ENCODE measurements at regions not wholly inside any gene's neighbourhood (a gene's known extent, or its start where the extent isn't known, plus 50 kb on each side); places are given as distances from the start of the nearest gene placed in this dataset.

DNA sequence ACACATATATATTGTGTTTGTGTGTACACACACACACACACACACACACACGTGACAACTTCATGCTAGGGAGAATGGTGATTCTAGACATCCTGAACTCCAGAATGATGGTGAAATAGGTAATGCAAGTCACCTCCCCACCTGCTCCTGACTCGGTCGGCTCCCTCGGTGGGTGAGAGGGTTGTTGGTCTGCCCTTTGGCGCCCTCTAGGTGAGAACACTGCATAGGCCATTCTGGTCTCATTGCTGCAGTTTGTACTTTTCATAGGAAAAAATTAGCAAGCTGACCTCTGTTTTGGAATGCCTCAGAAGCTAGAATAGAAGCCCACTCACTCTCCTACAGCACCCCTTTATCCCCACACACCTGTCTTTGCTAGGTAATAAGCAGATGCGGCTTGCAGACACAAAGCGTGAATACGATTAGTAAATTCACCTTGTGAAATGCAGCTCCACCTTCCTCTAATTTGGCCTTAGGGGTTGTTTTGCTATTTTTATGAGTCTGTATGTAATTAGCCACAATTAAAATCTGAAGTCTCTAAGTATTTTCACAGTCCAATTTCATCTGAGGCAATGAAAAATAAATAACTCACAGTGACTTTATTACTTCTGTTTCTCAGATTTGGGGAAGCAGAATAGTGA, 130.0 kb upstream of the KCNJ15 start:
- TF ChIP-seq, protein P1, sequence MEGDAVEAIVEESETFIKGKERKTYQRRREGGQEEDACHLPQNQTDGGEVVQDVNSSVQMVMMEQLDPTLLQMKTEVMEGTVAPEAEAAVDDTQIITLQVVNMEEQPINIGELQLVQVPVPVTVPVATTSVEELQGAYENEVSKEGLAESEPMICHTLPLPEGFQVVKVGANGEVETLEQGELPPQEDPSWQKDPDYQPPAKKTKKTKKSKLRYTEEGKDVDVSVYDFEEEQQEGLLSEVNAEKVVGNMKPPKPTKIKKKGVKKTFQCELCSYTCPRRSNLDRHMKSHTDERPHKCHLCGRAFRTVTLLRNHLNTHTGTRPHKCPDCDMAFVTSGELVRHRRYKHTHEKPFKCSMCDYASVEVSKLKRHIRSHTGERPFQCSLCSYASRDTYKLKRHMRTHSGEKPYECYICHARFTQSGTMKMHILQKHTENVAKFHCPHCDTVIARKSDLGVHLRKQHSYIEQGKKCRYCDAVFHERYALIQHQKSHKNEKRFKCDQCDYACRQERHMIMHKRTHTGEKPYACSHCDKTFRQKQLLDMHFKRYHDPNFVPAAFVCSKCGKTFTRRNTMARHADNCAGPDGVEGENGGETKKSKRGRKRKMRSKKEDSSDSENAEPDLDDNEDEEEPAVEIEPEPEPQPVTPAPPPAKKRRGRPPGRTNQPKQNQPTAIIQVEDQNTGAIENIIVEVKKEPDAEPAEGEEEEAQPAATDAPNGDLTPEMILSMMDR (conservative IDR thresholded peaks at IDR 0.05 in 1 of 2, IDR thresholded peaks at IDR 0.05 in 1 of 2; ENCODE audit: low read depth in 1 of 2, low read length in 2 of 2), result peak; percentile 71 to 85
- no peak for TF ChIP-seq EZH2 (IDR thresholded peaks at IDR 0.05; ENCODE audit: low read length, missing control alignments)

All from fibroblast of lung (primary cell).